Transverse colon (tissue), 4 donors: ENCODE measurements at regions not wholly inside any gene's neighbourhood (a gene's known extent, or its start where the extent isn't known, plus 50 kb on each side); places are given as distances from the start of the nearest gene placed in this dataset.

Experiments used
- POLR2A ChIP-seq: fragments of 450-650 bp; IDR thresholded peaks from one replicate; pipeline ENCODE4 v1.6.1; 2016; ENCODE audit warnings: antibody characterized with exemption, mild to moderate bottlenecking, moderate library complexity
- POLR2AphosphoS5 ChIP-seq, 3 donors: sonication (generic); formaldehyde crosslinking; IDR thresholded peaks; one replicate each; pipeline ENCODE4 v1.6.1; 2016; ENCODE audit warnings: antibody characterized with exemption in 3 of 3
- TF ChIP-seq, protein P1 (sequence below), 5 experiments: fragments of 200-600 bp in 3 of 5; fragments of 450-650 bp in 2 of 5; sonication (generic) in 3 of 5; IDR thresholded peaks; 1 replicate in 2 of 5; 2 replicates in 3 of 5; pipeline ENCODE4 v1.5.1; 2016 to 2017; ENCODE audit warnings: antibody characterized with exemption in 5 of 5, inconsistent platforms in 3 of 5, mild to moderate bottlenecking in 2 of 5, moderate library complexity in 1 of 5

DNA sequence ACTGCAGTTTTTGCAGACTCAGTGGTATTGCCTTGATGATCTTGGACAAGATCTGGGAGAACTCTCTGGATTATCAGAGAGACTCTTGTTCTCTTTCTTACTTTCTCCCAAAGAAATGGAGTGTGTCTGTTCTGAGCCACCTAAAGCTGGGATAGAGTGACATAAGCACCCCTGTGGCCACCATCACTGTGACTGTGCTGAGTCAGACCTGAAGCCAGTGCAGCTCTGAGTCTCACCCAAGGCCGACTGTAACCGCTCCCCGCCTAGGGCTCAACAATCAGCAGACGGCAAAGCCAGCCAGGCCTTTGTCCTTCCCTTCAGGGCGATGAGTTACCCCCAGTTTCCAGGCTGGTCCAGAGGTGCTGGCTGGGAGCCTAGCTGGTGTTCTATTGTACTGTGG lies 795.6 kb downstream of the UQCRFS1 start:
- TF ChIP-seq POLR2A (no peak), POLR2AphosphoS5 (IDR thresholded peaks at IDR 0.05) (no peak)
- TF ChIP-seq, protein P1, sequence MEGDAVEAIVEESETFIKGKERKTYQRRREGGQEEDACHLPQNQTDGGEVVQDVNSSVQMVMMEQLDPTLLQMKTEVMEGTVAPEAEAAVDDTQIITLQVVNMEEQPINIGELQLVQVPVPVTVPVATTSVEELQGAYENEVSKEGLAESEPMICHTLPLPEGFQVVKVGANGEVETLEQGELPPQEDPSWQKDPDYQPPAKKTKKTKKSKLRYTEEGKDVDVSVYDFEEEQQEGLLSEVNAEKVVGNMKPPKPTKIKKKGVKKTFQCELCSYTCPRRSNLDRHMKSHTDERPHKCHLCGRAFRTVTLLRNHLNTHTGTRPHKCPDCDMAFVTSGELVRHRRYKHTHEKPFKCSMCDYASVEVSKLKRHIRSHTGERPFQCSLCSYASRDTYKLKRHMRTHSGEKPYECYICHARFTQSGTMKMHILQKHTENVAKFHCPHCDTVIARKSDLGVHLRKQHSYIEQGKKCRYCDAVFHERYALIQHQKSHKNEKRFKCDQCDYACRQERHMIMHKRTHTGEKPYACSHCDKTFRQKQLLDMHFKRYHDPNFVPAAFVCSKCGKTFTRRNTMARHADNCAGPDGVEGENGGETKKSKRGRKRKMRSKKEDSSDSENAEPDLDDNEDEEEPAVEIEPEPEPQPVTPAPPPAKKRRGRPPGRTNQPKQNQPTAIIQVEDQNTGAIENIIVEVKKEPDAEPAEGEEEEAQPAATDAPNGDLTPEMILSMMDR (IDR thresholded peaks at IDR 0.05), result no peak
